ENCODE measurements at regions not wholly inside any gene's neighbourhood (a gene's known extent, or its start where the extent isn't known, plus 50 kb on each side); places are given as distances from the start of the nearest gene placed in this dataset.

DNA sequence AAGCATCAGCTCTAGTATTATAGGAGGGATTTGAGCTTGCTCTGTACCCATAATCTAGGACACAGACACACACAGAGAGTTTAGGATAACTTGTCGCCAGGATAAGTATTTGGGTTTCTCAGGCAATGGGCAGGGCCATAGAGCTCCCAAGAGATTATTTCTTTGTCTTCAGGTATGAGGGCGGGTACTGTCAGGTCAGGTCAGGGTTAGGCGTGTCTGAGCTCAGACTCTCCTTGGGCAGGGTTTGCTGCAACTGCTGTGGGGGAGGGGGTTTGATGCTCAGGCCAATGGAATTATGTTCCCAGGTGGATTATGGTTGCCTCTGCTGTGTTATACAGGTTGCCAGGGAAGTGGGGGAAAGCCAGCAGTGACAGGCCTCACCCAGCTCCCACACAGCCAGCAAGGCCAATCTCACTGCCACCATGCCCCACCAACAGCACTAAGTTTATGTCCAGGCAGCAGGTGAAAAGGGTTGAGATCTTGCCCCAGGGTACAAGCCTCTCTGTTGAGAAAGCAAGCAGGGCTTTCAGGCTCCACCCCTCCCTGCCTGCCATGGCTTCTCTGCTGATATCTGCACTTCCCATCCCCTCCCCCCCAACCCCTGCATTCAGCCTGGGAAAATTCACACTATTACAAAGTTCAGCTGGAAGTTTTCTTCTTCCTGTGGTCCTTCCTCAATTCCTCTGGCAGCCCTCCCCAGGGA is 101.3 kb downstream of the RRAGB start:
- BruUV-seq (replicated peaks) = no TSS peak
- ATAC-seq (no peak), FAIRE-seq (no peak), DNase-seq (ENCODE audit: extremely low read depth in 1 of 4, low spot score in 3 of 4) (no peak)
- WGBS (ENCODE audit: insufficient coverage, low coverage, missing lambda C conversion rate) = 6% methylated on average over 3 of the region's 3 CpGs
- Histone ChIP-seq H3K9me3 (replicated peaks; ENCODE audit: control insufficient read depth, insufficient read depth, low read depth, low read length) (no peaks in the 10 kb centered on the region), H4K20me1 (replicated peaks; ENCODE audit: control insufficient read depth, insufficient read depth, low read length) (no peaks in the 10 kb centered on the region), H3K27ac (ENCODE audit: extremely low read depth, low read depth, low read length) (no peak overlapping the region), H3K9ac (ENCODE audit: insufficient read depth in 1 of 2, low read depth in 2 of 2, low read length in 2 of 2) (no peak overlapping the region), H3K4me3 (no peak overlapping the region), H3K27me3 (ENCODE audit: control insufficient read depth in 2 of 2, insufficient read depth in 2 of 2, low read length in 2 of 2) (no peaks in the 10 kb centered on the region), H3K36me3 (ENCODE audit: control insufficient read depth, insufficient read depth, low read length) (no peaks in the 10 kb centered on the region), H3K4me2 (ENCODE audit: insufficient read depth, low read length) (no peak overlapping the region), H3K9me1 (ENCODE audit: control insufficient read depth, insufficient read depth, low read length) (no peaks in the 10 kb centered on the region), H3K4me1 (replicated peaks in 1 of 2; ENCODE audit: control insufficient read depth in 2 of 2, insufficient read depth in 2 of 2, low read length in 2 of 2) (no peaks in the 10 kb centered on the region; a peak in 1 of 5 replicates), H2AFZ (ENCODE audit: low read depth, low read length) (no peak overlapping the region), H3K79me2 (ENCODE audit: control insufficient read depth, insufficient read depth, low read length) (no peaks in the 10 kb centered on the region)
- POLR2A ChIA-PET = interaction anchor here (1.2 kb wide), 1 partner anchor 10 kb away, joined by 3 read pairs; no protein-coding TSS in a partner anchor
- CTCF ChIA-PET (ENCODE audit: low intra/inter-chr PET ratio) = no interaction called here
- TF ChIP-seq ETV1 (tag; conservative IDR thresholded peaks at IDR 0.05; ENCODE audit: low read depth) (no peak), E2F3 (CRISPR knock-in tag; IDR thresholded peaks at IDR 0.05) (no peak), FIP1L1 (IDR thresholded peaks at IDR 0.05; ENCODE audit: low read depth, low read length, poor library complexity, severe bottlenecking) (no peak), PYGO2 (tag; IDR thresholded peaks at IDR 0.05) (no peak), ZNF431 (CRISPR knock-in tag; IDR thresholded peaks at IDR 0.05) (no peak)
- TF ChIP-seq, protein P1, sequence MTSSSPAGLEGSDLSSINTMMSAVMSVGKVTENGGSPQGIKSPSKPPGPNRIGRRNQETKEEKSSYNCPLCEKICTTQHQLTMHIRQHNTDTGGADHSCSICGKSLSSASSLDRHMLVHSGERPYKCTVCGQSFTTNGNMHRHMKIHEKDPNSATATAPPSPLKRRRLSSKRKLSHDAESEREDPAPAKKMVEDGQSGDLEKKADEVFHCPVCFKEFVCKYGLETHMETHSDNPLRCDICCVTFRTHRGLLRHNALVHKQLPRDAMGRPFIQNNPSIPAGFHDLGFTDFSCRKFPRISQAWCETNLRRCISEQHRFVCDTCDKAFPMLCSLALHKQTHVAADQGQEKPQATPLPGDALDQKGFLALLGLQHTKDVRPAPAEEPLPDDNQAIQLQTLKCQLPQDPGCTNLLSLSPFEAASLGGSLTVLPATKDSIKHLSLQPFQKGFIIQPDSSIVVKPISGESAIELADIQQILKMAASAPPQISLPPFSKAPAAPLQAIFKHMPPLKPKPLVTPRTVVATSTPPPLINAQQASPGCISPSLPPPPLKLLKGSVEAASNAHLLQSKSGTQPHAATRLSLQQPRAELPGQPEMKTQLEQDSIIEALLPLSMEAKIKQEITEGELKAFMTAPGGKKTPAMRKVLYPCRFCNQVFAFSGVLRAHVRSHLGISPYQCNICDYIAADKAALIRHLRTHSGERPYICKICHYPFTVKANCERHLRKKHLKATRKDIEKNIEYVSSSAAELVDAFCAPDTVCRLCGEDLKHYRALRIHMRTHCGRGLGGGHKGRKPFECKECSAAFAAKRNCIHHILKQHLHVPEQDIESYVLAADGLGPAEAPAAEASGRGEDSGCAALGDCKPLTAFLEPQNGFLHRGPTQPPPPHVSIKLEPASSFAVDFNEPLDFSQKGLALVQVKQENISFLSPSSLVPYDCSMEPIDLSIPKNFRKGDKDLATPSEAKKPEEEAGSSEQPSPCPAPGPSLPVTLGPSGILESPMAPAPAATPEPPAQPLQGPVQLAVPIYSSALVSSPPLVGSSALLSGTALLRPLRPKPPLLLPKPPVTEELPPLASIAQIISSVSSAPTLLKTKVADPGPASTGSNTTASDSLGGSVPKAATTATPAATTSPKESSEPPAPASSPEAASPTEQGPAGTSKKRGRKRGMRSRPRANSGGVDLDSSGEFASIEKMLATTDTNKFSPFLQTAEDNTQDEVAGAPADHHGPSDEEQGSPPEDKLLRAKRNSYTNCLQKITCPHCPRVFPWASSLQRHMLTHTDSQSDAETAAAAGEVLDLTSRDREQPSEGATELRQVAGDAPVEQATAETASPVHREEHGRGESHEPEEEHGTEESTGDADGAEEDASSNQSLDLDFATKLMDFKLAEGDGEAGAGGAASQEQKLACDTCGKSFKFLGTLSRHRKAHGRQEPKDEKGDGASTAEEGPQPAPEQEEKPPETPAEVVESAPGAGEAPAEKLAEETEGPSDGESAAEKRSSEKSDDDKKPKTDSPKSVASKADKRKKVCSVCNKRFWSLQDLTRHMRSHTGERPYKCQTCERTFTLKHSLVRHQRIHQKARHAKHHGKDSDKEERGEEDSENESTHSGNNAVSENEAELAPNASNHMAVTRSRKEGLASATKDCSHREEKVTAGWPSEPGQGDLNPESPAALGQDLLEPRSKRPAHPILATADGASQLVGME (CRISPR knock-in tag; IDR thresholded peaks at IDR 0.05) = no peak
- in situ Hi-C loops (cut with MboI) (no loop called here), intact Hi-C loops (cut with micrococcal nuclease) (no loop called here)

Data from K562 (cell line).